GM19240 (cell line): ENCODE measurements at regions not wholly inside any gene's neighbourhood (a gene's known extent, or its start where the extent isn't known, plus 50 kb on each side); places are given as distances from the start of the nearest gene placed in this dataset.
"Not testable (repeated sequence)": the region's sequence is repeated elsewhere in the genome, so short reads cannot be mapped to it uniquely, and the experiment has no call there.

Experiments
- DNase-seq: peaks from one replicate; pipeline ENCODE4 v3.0.0; 2011; ENCODE audit warnings: low spot score; ENCODE audit not compliant: insufficient read length

- no peak for DNase-seq
Observed at GRCh38 chr4:162841753-162842152, 324.9 kb downstream of the NAF1 start.

DNA sequence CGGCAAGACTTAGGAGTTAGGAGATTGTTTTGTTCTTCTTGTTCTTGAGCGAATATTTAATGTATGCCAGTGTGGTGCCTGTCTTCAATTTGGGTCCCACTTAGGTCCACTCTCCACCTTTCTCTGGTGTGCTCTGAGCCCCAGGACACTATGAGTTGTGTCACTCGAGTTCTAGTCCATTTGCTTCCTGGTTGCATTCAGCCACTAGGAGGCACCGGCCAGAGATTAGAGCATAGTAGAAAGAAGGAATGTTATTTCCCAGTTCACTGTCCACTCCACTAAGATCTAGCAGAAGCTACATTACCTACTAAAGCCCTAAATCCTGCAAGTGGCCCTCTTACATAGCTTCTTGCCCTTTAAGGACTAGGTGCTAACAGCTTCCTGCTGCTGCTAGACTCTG is 326.9 kb downstream of the NAF1 start:
- DNase-seq = no peak

GRCh38 chr4:162838671-162839070 is 328.0 kb downstream of the NAF1 start:
- no peak for DNase-seq

GRCh38 chr4:162837679-162838078 is 329.0 kb downstream of the NAF1 start:
- no peak for DNase-seq

- DNase-seq = no peak
Observed at GRCh38 chr4:162837241-162837640, 329.4 kb downstream of the NAF1 start.

GRCh38 chr4:162836773-162837172 is 329.9 kb downstream of the NAF1 start:
- DNase-seq = no peak

DNA sequence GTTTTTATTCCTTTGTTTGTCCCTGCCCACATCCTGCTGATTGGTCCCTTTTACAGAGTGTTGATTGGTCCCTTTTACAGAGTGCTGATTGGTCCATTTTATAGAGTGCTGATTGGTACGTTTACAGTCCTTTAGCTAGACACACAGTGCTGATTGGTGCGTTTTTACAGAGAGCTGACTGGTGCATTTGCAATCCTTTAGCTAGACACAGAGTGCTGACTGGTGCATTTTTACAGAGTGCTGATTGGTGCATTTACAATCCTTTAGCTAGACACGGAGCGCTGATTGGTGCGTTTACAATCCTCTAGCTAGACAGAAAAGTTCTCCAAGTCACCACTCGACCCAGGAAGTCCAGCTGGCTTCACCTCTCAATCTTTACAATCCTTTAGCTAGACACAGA is 330.4 kb downstream of the NAF1 start:
- not testable (repeated sequence) for DNase-seq

- DNase-seq = no peak
Observed at GRCh38 chr4:162830899-162831298, 335.8 kb downstream of the NAF1 start.

GRCh38 chr4:162817374-162817773 is 349.3 kb downstream of the NAF1 start:
- not testable (repeated sequence) for DNase-seq

- DNase-seq = no peak
Observed at GRCh38 chr4:162804351-162804924, 362.3 kb downstream of the NAF1 start.

DNA sequence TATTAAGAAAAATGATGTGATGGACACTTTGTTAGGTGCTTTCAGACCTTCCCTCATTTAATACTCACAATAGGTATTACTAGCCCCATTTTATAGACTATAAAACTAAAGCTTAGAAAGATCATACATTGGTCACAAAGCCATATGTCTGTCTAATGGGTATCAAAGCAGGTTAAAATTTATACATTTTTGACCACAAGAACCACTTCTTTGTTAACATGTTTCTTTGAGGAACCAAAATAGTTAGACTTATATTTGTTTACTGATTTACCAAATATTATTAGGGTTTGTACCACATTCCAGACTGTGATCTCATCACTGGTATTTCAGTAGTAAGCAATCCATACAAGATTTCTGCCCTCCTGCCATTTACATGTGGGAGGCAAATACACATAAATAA is 363.3 kb downstream of the NAF1 start:
- no peak for DNase-seq

DNA sequence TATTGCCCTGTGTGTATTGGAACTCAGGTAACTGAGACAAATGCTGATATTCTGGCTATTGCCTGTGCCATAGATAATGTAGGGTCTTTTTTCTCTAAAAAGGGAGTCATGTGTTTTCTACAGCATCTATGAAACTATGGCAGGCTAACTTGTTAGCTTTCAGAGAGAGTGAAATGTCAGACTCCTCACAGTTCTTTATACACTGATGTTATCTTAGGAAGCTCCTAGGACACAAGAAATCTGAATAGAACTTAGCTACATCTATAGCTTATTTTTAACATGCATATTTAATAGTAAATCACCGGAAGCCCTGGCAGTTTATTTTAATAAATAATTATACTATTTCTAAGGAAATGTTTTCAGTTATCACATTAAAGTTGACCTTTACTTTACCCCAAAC is 369.6 kb downstream of the NAF1 start:
- no peak for DNase-seq

GRCh38 chr4:162793571-162793970 is 373.1 kb downstream of the NAF1 start:
- DNase-seq = no peak

DNA sequence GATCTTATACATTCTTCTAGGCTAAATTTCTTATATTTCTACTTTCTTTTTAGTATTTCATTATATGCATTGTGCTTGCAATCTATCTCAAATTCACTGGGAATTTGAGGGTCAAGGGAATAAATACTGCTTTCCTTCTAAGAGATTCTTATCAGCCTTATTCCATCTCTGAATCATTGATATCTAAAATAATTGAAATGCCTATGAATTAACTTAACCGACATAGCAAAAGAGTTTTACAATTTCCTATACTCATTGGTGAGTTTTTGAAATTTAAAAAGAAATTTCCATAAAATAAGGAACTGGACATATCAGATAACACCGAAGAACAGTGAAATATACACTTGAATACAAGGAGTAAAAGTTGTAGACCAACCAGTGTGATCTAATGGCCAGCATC is 373.7 kb downstream of the NAF1 start:
- DNase-seq = no peak

- no peak for DNase-seq
Observed at GRCh38 chr4:162791226-162791625, 375.5 kb downstream of the NAF1 start.

GRCh38 chr4:162787120-162787519 is 379.6 kb downstream of the NAF1 start:
- no peak for DNase-seq

DNA sequence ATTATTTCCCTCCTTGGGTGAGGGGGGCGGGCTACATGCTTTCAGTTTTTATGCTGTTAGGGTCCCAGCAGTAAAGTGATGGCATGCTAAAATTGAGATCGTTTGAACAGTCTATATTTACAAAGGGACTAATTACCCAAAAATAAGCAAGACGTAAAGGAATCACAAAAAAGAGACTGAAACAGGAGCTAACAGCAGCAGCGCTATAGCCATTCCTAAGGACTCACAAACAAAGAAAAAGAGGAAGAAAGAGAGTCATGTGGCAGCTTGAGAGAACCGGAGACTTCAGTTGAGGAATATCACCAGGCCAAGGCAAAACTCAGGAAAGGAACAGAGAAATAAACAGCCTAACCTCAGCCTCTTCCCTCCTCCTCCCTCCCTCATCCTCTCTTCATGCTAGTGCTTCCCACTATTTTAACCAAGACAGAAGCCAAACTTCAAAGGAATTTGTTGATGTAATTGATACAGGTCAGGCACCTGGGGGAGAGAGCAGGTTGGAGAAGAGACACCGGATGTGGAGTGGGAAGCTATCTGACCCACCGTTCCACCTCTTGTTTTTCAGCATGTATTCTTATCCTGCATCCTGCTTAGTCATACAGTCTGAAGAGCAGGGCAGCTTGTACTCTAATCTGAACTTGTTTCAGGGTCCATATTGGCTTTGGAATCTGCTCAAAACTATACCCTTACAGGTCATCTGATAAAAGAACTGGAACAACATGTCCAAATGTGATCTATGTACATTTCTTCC is 383.7 kb downstream of the NAF1 start:
- DNase-seq = no peak

GRCh38 chr4:162782096-162782777 is 384.5 kb downstream of the NAF1 start:
- DNase-seq = no peak

DNA sequence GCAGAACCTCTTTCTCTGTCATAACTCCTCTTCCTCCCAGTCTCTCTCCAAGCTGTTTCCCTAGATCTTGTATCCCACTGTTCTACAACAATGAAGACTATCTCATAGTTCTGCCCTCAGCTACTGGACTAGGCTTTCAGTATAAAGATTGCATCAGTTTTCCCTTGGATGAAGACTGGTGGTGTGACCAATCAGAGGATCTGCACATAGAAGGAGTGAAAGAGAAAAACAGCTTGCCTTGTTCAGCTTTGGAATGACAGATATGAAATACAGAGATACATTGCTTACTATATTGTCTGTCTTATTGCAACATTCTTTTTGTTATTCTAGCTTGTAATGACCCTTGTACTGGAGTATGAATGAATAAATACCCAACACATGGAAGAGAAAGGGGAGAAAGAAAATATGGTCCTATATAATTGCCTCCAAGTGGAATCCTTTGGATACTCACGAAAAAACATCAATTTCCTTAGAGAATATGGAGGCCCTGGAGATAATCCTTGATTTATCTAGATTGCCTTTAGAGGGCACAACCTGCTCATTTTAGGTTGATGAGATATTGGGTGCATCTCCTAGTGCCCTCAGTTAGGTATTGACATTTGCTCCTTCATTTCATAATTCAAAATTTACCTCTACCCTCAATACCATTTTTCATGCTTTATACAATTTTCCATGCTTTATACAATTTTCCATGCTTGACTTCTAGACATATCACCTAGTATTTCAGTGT is 395.8 kb downstream of the NAF1 start:
- no peak for DNase-seq

- DNase-seq = no peak
Observed at GRCh38 chr4:162767083-162767482, 399.6 kb downstream of the NAF1 start.

- DNase-seq = no peak
Observed at GRCh38 chr4:162761965-162762364, 404.7 kb downstream of the NAF1 start.

DNA sequence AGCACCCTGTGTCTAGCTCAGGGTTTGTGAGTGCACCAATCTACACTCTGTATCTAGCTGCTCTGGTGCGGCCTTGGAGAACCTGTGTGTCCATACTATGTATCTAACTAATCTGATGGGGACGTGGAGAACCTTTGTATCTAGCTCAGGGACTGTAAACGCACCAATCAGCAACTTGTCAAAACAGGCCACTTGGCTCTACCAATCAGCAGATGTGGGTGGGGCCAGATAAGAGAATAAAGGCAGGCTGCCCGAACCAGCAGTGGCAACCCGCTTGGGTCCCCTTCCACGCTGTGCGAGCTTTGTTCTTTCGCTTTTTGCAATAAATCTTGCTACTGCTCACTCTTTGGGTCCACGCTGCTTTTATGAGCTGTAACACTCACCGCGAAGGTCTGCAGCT is 426.5 kb downstream of the NAF1 start:
- not testable (repeated sequence) for DNase-seq
